Posterior vena cava (tissue), 2 donors: ENCODE measurements at regions not wholly inside any gene's neighbourhood (a gene's known extent, or its start where the extent isn't known, plus 50 kb on each side); places are given as distances from the start of the nearest gene placed in this dataset.

Source experiments
- DNase-seq: peaks from one replicate; pipeline ENCODE4 v3.0.0-alpha.2; 2020; ENCODE audit warnings: low spot score
- intact Hi-C, 2 donors: fragments of 100-400 bp; cut with DNase I; formaldehyde crosslinking; loops; one replicate each; pipeline versions ENCODE4 v1.14.1 to v1.14.2; 2022 to 2023
- donor health status: DM: yes; HTN: yes; CAD: no.
- donor health status: DM: yes; HTN: yes; CAD: no.

DNA sequence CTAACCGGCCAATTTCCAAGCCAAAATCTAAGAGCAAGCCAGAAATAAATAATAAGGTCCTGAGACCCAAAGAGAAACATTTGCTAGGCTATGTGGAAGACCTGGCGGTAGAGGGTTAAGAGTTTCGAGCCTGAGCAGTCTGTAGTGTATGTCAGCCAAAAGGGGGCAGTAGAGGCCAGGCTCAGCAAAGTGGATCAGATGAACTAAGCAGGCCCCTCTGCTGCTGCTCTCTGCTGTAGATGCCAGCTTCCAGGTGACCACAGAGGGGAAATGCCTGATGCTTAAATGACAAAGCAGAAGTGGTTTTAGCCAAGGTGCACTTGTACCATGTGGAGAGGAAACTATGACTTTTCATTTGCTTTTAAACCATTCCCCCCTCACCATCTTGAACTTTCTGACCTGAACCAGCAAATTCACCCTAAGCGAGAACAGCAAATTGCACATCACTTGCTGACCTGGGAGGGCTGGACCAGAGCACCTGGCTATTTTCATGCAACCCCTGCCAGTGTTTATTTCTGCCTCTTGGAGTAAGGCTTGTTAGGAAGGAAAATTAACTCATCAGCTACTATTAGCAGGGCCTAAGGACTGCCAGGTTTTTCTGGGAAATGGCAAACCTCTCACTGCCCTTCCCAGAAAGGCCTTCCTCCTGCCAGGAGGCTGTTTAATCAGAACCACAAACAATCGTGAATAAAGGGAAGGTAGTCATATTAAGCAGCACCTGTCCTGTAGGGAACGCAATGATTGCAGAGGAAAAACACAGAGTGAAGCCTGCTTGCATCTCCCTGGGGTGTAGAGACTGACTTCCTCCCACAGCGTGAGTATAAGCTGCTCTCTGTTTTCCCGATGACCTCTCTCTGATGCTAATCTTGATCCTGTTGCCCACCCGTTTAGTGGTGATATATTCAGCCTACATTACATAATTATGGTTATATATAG is 818.2 kb downstream of the TLR4 start:
- intact Hi-C loops, result no loop called here
- DNase-seq, result no peak

DNA sequence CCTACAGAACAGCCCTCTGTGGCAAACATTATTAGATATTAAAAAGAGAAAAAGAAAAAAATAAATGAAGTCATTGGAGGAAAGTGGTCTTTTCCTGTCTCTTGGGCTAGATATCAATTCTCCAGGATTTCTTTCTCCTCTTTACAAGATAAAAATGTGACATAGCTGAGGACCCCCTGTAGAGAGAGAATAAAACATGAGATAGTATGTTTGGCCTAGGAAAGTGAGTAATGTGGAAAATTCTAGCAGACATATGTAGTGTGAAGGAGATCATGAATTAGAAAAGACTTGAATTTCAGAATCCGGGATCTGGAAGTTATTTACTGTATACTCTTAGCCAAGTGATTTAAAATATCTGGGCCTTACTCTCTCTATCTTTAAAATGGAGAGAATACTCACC is 823.1 kb downstream of the TLR4 start:
- intact Hi-C loops, result no loop called here
- no peak for DNase-seq

DNA sequence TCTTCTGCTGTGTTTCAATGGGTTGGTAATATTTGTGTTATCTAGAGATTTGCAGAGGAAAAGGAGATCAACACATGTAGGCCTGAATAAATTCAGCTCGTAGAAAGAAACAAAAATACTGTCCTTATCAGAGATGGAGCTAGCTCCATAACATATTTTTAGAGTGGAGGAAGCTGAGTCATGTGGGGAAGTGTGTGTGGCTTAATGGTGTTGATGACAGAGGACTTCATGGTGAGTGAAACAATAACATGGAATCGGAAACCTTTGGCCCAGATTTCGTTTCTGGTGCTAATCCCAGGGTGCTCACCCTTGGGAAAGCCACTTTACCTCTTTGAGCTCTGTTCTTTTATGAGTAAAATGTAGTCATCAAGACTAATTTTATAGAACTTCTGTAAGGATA is 825.0 kb downstream of the TLR4 start:
- intact Hi-C loops, result no loop called here
- no peak for DNase-seq

DNA sequence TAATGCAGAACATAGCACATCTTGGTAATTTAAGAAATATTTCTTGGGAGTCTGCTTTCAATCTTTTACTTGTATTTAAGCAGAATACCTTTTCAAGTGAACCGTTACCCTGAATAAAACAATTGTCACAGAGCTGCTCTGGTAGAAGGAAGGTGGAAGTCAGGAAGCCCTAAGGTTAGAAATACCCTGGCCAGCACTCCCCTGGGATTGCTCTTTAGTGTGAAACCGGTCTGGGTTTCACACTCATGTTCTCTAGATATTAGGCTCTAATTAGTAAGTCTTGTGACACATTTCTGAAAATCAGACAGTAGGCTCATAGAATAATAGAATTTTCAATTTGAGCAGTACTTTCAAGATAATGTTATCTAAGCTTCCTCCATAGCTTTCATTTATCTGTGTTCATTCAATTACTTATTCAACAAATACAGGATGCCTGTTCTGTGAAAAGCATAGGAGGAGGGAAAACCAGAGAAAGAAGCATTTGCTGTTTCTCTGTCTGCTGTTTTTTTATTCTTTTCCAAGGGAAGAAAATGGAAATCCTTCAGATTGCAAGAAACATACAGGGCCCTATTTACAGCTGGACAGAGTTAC is 825.5 kb downstream of the TLR4 start:
- DNase-seq, result no peak
- intact Hi-C loops, result no loop called here

DNA sequence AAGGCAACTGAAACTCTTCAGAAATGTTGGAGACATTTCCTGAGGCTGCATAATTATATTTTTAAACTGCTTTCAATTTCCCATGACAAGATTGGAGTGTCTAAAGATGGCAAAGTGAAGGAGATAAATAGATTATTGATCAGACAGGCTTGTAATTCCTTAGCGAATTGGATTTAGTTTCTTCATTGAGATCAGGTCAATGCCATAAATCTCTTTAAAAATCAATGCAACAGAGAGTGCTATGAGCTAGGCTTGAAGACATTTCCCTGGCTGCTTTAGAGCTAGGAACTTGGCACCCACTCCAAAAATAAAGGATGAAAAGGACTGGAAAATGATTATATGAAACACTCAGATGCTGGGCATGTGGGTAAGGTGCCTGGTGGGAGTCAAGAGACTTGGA is 828.4 kb downstream of the TLR4 start:
- DNase-seq, result no peak
- intact Hi-C loops, result no loop called here

DNA sequence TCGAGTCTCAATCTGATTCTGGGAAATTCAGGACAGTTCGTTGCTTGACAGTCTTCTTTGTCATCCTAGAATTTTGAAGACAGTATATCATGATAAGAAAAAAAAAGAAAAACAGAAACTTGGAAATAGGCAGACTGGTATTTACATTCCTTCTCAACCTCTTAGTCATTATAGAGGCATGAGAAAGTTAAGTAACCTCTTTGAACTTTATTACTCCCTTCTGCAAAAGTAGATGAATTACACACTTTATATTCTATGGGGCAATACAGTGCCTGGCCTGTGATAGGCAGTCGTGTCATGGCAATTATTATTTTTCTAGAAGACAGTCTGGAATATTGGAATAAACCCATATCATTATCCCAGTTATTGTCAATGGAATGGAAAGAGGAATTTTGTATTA is 828.9 kb downstream of the TLR4 start:
- DNase-seq, result no peak
- intact Hi-C loops, result no loop called here

DNA sequence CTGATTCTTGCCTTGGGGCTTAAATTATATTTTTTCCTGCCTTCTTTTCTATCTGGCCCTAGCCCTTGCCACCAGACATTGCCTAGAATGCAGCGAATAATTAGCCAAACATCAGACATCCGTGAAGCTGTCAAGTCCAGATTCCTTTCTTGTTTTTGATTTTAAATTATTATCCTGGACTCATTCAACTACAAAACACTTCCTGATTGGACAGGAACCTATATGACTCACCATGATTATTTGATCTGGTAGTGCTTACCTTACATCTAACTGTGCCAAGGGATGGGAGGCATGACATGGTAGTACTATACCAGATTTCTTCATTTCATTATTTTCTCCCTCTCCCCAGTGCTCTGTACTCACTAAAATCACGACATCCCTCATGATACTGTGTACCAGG is 829.6 kb downstream of the TLR4 start:
- intact Hi-C loops, result no loop called here
- no peak for DNase-seq

DNA sequence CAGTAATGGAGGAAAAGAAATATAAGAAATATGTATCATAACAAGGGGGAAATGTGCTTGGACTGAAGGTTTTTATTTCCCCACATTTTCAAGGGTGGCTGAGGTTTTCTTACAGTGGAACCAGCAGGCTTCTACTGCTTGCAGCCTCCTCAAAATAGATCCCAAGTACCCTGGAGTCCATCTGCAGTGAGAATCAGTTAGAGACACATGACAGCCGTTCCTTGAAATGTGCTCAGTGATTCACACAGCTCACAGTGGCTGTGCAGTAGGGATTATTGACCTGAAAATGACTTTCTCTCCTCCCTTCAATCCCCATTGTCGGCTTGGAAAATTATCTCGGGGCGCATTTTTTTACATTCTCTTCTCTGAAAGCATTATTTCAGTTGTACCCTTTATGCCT is 832.0 kb downstream of the TLR4 start:
- intact Hi-C loops, result no loop called here
- no peak for DNase-seq

DNA sequence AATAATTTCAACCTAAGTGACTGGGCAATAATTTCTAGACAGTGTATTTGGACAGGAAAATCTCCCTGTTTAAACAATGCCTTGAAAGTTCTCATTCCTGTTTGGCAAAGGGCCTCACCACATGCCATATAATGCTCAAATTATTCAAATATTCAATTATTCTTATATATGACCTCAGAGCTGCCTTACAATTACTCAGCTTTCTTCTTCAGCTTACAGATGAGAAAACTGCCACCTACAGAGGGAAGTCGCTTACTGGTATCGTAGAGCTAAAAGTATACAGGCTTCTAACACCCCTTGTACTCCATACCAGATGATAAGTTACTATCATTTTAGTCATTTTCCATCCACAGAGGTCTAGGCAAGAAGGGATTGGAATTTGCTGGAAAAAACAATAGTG is 830.3 kb downstream of the BRINP1 start:
- DNase-seq, result no peak
- intact Hi-C loops, result no loop called here

DNA sequence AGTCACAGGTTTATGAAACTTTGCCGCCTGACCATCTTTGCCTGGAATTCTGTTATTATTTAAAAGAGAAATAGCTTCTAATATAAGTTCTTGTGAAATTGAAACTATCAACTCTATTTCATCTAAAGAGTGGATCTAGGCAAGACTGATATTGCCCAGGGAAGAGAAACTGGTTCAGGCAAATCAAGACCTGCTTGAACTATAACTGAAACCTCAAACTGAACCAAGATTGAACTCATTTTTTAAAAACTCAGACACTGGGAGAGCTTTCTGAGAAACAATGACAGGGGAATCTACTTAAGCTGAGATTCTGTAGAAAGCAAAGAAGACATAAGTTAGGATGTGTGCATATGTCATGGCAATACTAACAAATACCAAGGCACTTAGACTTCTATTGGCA is 815.8 kb downstream of the BRINP1 start:
- DNase-seq, result no peak
- intact Hi-C loops, result no loop called here

DNA sequence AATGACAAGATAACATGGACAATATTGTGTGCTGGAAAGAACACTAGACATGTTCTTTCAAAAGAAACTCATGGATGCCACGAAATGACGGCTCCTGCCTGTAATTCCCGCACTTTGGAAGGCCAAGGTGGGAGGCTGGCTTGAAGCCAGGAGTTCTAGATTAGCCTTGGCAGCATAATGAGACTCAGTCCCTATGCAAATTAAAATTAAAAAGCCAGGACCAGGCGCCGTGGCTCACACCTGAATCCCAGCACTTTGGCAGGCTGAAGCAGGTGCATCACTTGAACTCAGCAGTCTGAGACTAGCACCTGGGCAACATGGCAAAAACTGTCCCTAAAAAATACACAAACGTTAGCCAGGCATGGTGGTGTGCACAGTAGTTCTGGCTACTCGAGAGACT is 814.2 kb downstream of the BRINP1 start:
- no peak for DNase-seq
- intact Hi-C loops, result no loop called here

DNA sequence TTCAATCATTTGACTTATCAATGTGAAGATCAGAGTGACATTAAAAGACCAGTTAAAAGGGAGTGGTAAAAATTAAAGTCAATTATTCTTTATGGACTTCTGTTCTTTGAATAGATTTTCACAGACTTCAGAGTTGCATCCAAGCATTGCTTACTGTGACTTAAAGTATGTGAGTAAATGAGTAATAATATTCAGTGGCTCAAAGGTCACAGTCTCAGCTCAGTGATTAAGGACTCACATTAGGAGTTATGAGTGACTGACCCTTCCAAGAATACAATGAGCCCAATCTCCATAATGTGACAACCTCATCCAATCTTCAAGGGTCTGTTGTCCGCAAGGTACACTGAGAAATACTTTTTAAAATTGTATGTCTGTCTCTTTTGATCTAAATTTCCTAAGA is 811.2 kb downstream of the BRINP1 start:
- intact Hi-C loops, result no loop called here
- DNase-seq, result no peak

DNA sequence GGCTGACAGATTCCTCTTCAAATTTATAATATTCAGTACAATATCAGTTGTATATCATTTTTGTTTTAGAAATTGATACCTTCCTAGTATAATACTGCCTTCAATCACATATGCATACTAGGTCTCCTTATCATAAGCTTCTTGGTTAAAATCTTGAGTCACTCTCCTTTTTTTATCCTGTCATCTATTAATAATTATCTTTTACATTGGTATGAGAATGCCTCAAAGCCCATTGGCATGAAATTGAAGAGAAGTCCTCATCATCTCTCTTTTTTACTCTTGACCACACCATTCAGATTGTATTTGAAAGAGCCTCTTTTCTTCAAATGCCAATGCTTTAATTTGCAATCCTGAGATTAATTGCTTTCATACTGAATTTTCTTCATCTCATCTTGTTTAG is 810.3 kb downstream of the BRINP1 start:
- intact Hi-C loops, result no loop called here
- no peak for DNase-seq

DNA sequence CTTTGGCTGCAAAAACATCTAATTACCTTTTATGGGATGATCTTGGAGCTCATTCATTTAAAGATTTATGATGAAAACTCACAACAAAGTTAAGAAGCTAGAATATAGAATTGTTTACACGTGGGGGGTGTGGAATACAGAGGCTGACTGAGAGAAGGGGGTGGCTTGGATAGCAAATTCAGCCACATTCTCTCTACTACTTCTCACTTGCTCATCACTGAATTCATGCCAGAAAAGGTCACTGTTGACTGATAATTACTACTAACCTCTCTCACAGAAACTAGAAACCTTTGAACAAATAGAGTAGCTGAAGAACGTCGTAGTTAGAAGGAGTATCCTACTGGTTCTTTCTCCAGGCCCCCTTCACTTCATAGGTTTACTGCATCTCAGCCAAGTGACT is 808.2 kb downstream of the BRINP1 start:
- intact Hi-C loops, result no loop called here
- DNase-seq, result no peak

DNA sequence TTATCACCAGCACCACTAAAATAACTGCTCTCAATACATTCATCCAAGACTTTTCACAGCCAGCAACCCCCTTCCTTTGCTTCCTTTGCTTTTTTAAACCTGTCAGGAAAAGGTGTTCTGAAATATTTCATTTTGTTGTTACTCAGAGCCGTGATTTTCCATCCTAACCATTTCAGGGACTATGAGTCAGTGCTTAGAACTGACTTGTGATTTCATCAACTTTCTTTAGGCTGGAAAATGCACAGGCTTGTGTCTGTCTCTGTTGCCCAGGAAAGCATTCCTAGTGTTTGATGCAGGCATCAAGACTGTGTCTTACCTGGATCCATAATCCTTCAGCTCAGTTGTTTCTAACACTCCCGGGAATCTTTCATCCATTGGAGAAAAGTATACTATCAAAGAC is 805.6 kb downstream of the BRINP1 start:
- intact Hi-C loops, result no loop called here
- DNase-seq, result no peak

DNA sequence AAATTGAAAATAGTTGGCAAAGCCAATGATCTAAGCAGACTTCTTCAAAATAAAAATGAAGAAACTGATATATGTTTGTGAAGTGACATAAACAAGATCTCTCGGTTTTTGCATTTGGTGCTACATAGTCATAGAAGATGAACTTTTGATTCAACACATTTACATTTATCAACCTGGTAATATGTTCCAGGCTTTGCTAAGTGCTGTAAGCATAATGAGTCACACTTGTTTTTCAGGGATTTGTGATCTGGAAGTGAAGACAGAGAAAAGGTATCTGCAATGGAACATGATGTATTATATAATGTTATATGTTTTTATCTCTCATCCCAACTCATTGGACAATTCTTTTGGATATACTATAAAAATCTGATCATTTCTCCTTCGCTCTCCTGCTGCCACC is 801.4 kb downstream of the BRINP1 start:
- intact Hi-C loops, result no loop called here
- DNase-seq, result no peak

DNA sequence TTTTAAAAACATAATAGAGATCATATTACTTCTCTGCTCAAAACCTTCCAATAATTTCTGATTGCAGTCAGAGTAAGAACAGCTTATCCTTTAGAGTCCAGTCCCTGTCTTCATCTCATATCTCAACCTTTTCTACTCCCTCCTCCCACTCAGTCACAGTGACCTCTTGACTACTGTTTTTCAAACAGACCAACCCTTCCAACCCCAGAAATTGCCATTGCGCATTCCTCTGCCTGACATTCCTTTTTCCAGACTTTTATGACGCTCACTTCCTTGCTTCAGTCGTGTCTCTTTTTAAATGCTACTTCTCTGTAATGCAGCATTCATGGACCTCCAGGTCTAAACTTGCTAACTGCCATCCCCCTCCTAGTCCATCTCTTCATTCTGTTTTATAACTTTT is 800.5 kb downstream of the BRINP1 start:
- intact Hi-C loops, result no loop called here
- DNase-seq, result no peak

DNA sequence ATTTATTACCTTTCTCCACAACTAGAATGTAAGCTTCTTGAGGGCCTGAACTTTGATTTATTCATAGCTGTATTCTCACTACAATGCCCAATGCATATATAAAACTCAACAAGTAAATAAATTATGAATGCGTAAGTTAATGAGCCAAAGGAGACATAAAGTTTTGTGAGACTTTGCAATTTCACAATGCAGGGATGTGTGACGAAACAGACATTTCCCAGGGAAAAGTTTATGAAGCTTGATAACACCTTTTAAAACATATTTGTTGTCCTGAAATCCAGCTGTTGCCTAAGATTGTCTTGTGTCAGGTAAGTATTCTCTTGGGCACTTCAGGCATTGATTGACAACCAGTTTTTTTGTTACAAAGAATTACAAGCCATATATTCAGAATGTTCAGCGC is 800.1 kb downstream of the BRINP1 start:
- no peak for DNase-seq
- intact Hi-C loops, result no loop called here

DNA sequence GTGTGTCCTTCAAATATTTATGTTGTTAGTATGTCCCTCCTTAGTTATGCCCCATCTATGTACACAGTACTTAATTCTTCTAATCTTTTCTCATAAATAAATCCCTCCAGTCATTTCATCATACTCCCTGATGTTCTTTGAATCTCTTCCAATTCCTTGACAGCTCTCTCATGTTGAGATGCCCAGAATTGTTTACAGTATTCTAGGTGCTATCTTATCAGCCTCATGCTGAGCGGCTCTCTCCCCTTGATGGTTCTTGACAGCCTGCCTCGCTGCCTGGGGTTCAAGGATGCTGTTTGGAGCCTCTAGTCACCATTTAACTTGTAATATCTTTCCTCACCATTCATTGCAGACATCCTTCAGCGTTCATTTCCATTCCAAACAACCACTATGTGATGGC is 799.2 kb downstream of the BRINP1 start:
- intact Hi-C loops, result no loop called here
- no peak for DNase-seq

DNA sequence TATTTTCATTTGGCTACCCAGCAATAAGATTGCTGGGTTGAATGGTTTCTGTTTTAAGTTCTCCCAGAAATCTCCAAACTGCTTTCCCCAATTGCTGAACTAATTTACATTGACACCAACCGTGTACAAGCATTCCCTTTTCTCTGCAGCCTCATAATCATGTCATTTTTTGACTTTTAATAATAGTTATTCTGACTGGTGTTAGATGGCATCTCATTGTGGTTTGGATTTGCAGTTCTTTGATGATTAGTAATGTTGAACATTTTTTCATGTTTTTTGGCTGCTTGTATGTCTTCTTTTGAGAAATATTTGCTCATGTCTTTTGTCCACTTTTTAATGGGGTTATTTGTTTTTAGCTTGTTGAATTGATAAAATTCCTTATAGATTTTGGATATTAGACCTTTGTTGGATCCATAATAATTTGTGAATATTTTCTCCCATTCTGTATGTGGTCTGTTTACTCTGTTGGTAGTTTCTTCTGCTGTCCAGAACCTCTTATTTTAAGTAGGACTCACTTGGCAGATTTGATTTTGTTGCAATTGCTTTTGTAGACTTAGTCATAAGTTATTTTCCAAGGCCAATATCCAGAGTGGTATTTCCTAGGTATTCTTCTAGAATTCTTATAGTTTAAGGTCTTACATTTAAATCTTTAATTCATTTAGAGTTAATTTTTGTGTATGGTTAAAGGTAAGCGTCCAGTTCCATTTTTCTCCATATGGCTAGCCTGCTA is 793.7 kb downstream of the BRINP1 start:
- no peak for DNase-seq
- intact Hi-C loops, result no loop called here

DNA sequence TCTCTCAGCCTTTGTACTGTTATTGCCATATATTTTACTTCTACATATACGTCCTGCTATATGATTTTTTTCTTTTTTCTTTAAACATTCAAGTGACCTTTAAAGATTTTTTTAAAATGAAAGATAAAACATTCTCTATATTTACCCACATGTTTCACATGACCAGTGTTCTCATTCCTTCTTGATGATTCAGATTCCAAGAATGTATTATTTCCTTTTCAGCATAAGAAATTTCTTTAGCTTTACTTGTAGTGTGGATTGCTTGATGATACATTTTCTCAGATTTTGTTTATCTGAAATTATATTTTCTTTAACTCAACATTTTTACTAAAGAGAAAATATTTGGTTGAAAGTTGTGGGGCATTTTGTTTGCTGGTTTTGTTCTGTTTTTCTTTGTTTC is 792.1 kb downstream of the BRINP1 start:
- intact Hi-C loops, result no loop called here
- no peak for DNase-seq
